HG02642 (cell line): ENCODE measurements at regions not wholly inside any gene's neighbourhood (a gene's known extent, or its start where the extent isn't known, plus 50 kb on each side); places are given as distances from the start of the nearest gene placed in this dataset.
"Not testable (repeated sequence)": the region's sequence is repeated elsewhere in the genome, so short reads cannot be mapped to it uniquely, and the experiment has no call there.

ENCODE experiments used
- ATAC-seq: cut with Tn5 transposase; IDR thresholded peaks from one replicate; pipeline ENCODE4 v1.9.1; 2021; ENCODE audit warnings: mild to moderate bottlenecking; ENCODE audit not compliant: unreplicated experiment, poor library complexity

- ATAC-seq: no peak
Measured at GRCh38 chr11:105432241-105432995, 177.5 kb upstream of the GRIA4 start.

- ATAC-seq: no peak
Measured at GRCh38 chr11:105429096-105429910, 180.6 kb upstream of the GRIA4 start.

GRCh38 chr11:105407101-105407500 lies 202.8 kb upstream of the GRIA4 start:
- no peak for ATAC-seq

- no peak for ATAC-seq
Measured at GRCh38 chr11:105401269-105401809, 208.5 kb upstream of the GRIA4 start.

- ATAC-seq: no peak
Measured at GRCh38 chr11:105399511-105399910, 210.4 kb upstream of the GRIA4 start.

GRCh38 chr11:105398636-105399035 lies 211.2 kb upstream of the GRIA4 start:
- no peak for ATAC-seq

- no peak for ATAC-seq
Measured at GRCh38 chr11:105393326-105393725, 216.5 kb upstream of the GRIA4 start.

GRCh38 chr11:105392556-105392955 lies 217.3 kb upstream of the GRIA4 start:
- ATAC-seq: no peak

- no peak for ATAC-seq
Measured at GRCh38 chr11:105389952-105390351, 219.9 kb upstream of the GRIA4 start.

- ATAC-seq: no peak
Measured at GRCh38 chr11:105388006-105388405, 221.9 kb upstream of the GRIA4 start.

- no peak for ATAC-seq
Measured at GRCh38 chr11:105381941-105382340, 227.9 kb upstream of the GRIA4 start.

GRCh38 chr11:105377870-105378269 lies 232.0 kb upstream of the GRIA4 start:
- no peak for ATAC-seq

- ATAC-seq: no peak
Measured at GRCh38 chr11:105372206-105372605, 232.6 kb upstream of the CARD18 start.

GRCh38 chr11:105371311-105371710 lies 231.7 kb upstream of the CARD18 start:
- ATAC-seq: no peak

GRCh38 chr11:105368711-105369110 lies 229.1 kb upstream of the CARD18 start:
- ATAC-seq: no peak

- no peak for ATAC-seq
Measured at GRCh38 chr11:105367129-105367528, 227.6 kb upstream of the CARD18 start.

- ATAC-seq: no peak
Measured at GRCh38 chr11:105361651-105362050, 222.1 kb upstream of the CARD18 start.

- no peak for ATAC-seq
Measured at GRCh38 chr11:105357764-105358163, 218.2 kb upstream of the CARD18 start.

- ATAC-seq: no peak
Measured at GRCh38 chr11:105357146-105357545, 217.6 kb upstream of the CARD18 start.

GRCh38 chr11:105349867-105350266 lies 210.3 kb upstream of the CARD18 start:
- ATAC-seq: not testable (repeated sequence)

- ATAC-seq: no peak
Measured at GRCh38 chr11:105344938-105345337, 205.4 kb upstream of the CARD18 start.
